EL (cell line): ENCODE measurements at regions not wholly inside any gene's neighbourhood (a gene's known extent, or its start where the extent isn't known, plus 50 kb on each side); places are given as distances from the start of the nearest gene placed in this dataset.
A peak's percentile ranks its signal among the peaks of the same experiment; 100 is the strongest.
"Not testable (repeated sequence)": the region's sequence is repeated elsewhere in the genome, so short reads cannot be mapped to it uniquely, and the experiment has no call there.

ENCODE experiments used
- DNase-seq: peaks from one replicate; pipeline ENCODE4 v3.0.0-alpha.2; 2016

GRCh38 chr5:117761186-117761585 is 1186.6 kb upstream of the SEMA6A start:
- DNase-seq, result no peak

- DNase-seq, result no peak
Measured at GRCh38 chr5:117759849-117760499, 1185.4 kb upstream of the SEMA6A start.

GRCh38 chr5:117752403-117752802 is 1177.8 kb upstream of the SEMA6A start:
- no peak for DNase-seq

GRCh38 chr5:117748336-117748735 is 1173.7 kb upstream of the SEMA6A start:
- no peak for DNase-seq

GRCh38 chr5:117743337-117743736 is 1168.7 kb upstream of the SEMA6A start:
- no peak for DNase-seq

- no peak for DNase-seq
Measured at GRCh38 chr5:117741655-117742206, 1167.1 kb upstream of the SEMA6A start.

- no peak for DNase-seq
Measured at GRCh38 chr5:117740268-117740667, 1165.6 kb upstream of the SEMA6A start.

- no peak for DNase-seq
Measured at GRCh38 chr5:117738571-117738970, 1163.9 kb upstream of the SEMA6A start.

- no peak for DNase-seq
Measured at GRCh38 chr5:117736698-117737097, 1162.1 kb upstream of the SEMA6A start.

- no peak for DNase-seq
Measured at GRCh38 chr5:117734056-117734455, 1159.4 kb upstream of the SEMA6A start.

- DNase-seq, result no peak
Measured at GRCh38 chr5:117733051-117733450, 1158.4 kb upstream of the SEMA6A start.

GRCh38 chr5:117732264-117732663 is 1157.6 kb upstream of the SEMA6A start:
- no peak for DNase-seq

- no peak for DNase-seq
Measured at GRCh38 chr5:117731446-117731845, 1156.8 kb upstream of the SEMA6A start.

- DNase-seq, result not testable (repeated sequence)
Measured at GRCh38 chr5:117720784-117721183, 1146.2 kb upstream of the SEMA6A start.

- DNase-seq, result no peak
Measured at GRCh38 chr5:117719413-117719812, 1144.8 kb upstream of the SEMA6A start.

GRCh38 chr5:117713585-117714198 is 1139.1 kb upstream of the SEMA6A start:
- peak; percentile 11 for DNase-seq

- DNase-seq, result peak; percentile 19
Measured at GRCh38 chr5:117701062-117701461, 1126.4 kb upstream of the SEMA6A start.

GRCh38 chr5:117692606-117693005 is 1118.0 kb upstream of the SEMA6A start:
- DNase-seq, result no peak

- DNase-seq, result no peak
Measured at GRCh38 chr5:117691081-117691870, 1116.7 kb upstream of the SEMA6A start.

GRCh38 chr5:117690612-117691011 is 1116.0 kb upstream of the SEMA6A start:
- no peak for DNase-seq

GRCh38 chr5:117686926-117687325 is 1112.3 kb upstream of the SEMA6A start:
- DNase-seq, result no peak

GRCh38 chr5:117682416-117682815 is 1107.8 kb upstream of the SEMA6A start:
- DNase-seq, result peak; percentile 50

- DNase-seq, result peak; percentile 18
Measured at GRCh38 chr5:117681431-117682254, 1107.0 kb upstream of the SEMA6A start.
